ENCODE measurements at regions not wholly inside any gene's neighbourhood (a gene's known extent, or its start where the extent isn't known, plus 50 kb on each side); places are given as distances from the start of the nearest gene placed in this dataset.

GRCh38 chr6:118710616-118711015 is 59.2 kb upstream of the CEP85L start (continued):
- TF ChIP-seq, protein P1, sequence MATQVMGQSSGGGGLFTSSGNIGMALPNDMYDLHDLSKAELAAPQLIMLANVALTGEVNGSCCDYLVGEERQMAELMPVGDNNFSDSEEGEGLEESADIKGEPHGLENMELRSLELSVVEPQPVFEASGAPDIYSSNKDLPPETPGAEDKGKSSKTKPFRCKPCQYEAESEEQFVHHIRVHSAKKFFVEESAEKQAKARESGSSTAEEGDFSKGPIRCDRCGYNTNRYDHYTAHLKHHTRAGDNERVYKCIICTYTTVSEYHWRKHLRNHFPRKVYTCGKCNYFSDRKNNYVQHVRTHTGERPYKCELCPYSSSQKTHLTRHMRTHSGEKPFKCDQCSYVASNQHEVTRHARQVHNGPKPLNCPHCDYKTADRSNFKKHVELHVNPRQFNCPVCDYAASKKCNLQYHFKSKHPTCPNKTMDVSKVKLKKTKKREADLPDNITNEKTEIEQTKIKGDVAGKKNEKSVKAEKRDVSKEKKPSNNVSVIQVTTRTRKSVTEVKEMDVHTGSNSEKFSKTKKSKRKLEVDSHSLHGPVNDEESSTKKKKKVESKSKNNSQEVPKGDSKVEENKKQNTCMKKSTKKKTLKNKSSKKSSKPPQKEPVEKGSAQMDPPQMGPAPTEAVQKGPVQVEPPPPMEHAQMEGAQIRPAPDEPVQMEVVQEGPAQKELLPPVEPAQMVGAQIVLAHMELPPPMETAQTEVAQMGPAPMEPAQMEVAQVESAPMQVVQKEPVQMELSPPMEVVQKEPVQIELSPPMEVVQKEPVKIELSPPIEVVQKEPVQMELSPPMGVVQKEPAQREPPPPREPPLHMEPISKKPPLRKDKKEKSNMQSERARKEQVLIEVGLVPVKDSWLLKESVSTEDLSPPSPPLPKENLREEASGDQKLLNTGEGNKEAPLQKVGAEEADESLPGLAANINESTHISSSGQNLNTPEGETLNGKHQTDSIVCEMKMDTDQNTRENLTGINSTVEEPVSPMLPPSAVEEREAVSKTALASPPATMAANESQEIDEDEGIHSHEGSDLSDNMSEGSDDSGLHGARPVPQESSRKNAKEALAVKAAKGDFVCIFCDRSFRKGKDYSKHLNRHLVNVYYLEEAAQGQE (IDR thresholded peaks at IDR 0.05; ENCODE audit: unreplicated experiment) = no peak
- no peak for TF ChIP-seq STAT1 (IDR thresholded peaks at IDR 0.05; ENCODE audit: unreplicated experiment)

GRCh38 chr6:118709859-118710350 is 58.5 kb upstream of the CEP85L start:
- Histone ChIP-seq H3K36me3 (ENCODE audit: insufficient read depth) (no peaks in the 10 kb centered on the region), H3K79me2 (replicated peaks; ENCODE audit: insufficient read depth) (no peaks in the 10 kb centered on the region), H3F3A (replicated peaks; ENCODE audit: low read depth) (no peaks in the 10 kb centered on the region), H2AFZ (peak overlapping the region; percentile 67; the same call in 1 of the 2 replicates), H3K4me1 (ENCODE audit: insufficient read depth) (peaks cover 41% of the 10 kb centered on the region), H3K27me3 (ENCODE audit: insufficient read depth) (no peaks in the 10 kb centered on the region), H3K4me3 (peak overlapping the region; percentile 41), H4K20me1 (replicated peaks; ENCODE audit: insufficient read depth) (no peaks in the 10 kb centered on the region), H3K27ac (ENCODE audit: low read depth) (no peak overlapping the region), H3K9me2 (ENCODE audit: insufficient read depth) (no peaks in the 10 kb centered on the region), H3K4me2 (peak overlapping the region; percentile 75)
- no peak for TF ChIP-seq NANOG (IDR thresholded peaks at IDR 0.05; ENCODE audit: borderline replicate concordance)
- no peaks in the 10 kb centered on the region for H3K9me3 Mint-ChIP-seq
- peak; percentile 15 for DNase-seq (ENCODE audit: low spot score)
- H3K4me1 Mint-ChIP-seq = peaks cover 34% of the 10 kb centered on the region
- no peaks in the 10 kb centered on the region for H3K36me3 Mint-ChIP-seq (ENCODE audit: low read depth)
- ATAC-seq = no peak
- H3K4me3 Mint-ChIP-seq = no peak overlapping the region
- H3K27ac Mint-ChIP-seq = no peak overlapping the region
- peaks cover under 1% of the 10 kb centered on the region for H3K27me3 Mint-ChIP-seq (ENCODE audit: insufficient read depth, low read depth, poor library complexity)

- Histone ChIP-seq H4K20me1 (replicated peaks; ENCODE audit: insufficient read depth) (no peaks in the 10 kb centered on the region), H3K4me2 (peak overlapping the region; percentile 75), H3K27me3 (ENCODE audit: insufficient read depth) (no peaks in the 10 kb centered on the region), H3K4me3 (peak overlapping the region; percentile 41), H3K79me2 (replicated peaks; ENCODE audit: insufficient read depth) (no peaks in the 10 kb centered on the region), H3K36me3 (ENCODE audit: insufficient read depth) (no peaks in the 10 kb centered on the region), H3K4me1 (ENCODE audit: insufficient read depth) (peaks cover 43% of the 10 kb centered on the region), H3F3A (replicated peaks; ENCODE audit: low read depth) (no peaks in the 10 kb centered on the region), H3K9me2 (ENCODE audit: insufficient read depth) (no peaks in the 10 kb centered on the region), H2AFZ (peak overlapping the region; percentile 67; the same call in 1 of the 2 replicates), H3K27ac (ENCODE audit: low read depth) (no peak overlapping the region)
- no peaks in the 10 kb centered on the region for H3K27me3 Mint-ChIP-seq (ENCODE audit: insufficient read depth, low read depth, poor library complexity)
- no peaks in the 10 kb centered on the region for H3K36me3 Mint-ChIP-seq (ENCODE audit: low read depth)
- H3K9me3 Mint-ChIP-seq = no peaks in the 10 kb centered on the region
- H3K27ac Mint-ChIP-seq = peak overlapping the region; percentile 71; the same call in 1 of the 2 replicates
- no peak for ATAC-seq
- H3K4me3 Mint-ChIP-seq = peak overlapping the region; percentile 57
- peaks cover 37% of the 10 kb centered on the region for H3K4me1 Mint-ChIP-seq
- no peak for DNase-seq (ENCODE audit: low spot score)
- TF ChIP-seq, protein P1 (IDR thresholded peaks at IDR 0.05; ENCODE audit: unreplicated experiment) = no peak
- TF ChIP-seq EZH2phosphoT487 (IDR thresholded peaks at IDR 0.05; ENCODE audit: unreplicated experiment) (no peak), POLR2AphosphoS5 (IDR thresholded peaks at IDR 0.05; ENCODE audit: low read depth) (no peak), ZNF462 (CRISPR knock-in tag; IDR thresholded peaks at IDR 0.05) (no peak)
These were observed 57.4 kb upstream of the CEP85L start for GRCh38 chr6:118708744-118709143.
